ENCODE measurements at regions not wholly inside any gene's neighbourhood (a gene's known extent, or its start where the extent isn't known, plus 50 kb on each side); places are given as distances from the start of the nearest gene placed in this dataset.

GRCh38 chr3:102670986-102671385 is 236.2 kb downstream of the ZPLD1 start:
- TF ChIP-seq ISL1 (CRISPR knock-in tag; IDR thresholded peaks at IDR 0.05) (no peak), BACH2 (CRISPR knock-in tag; IDR thresholded peaks at IDR 0.05; ENCODE audit: borderline replicate concordance) (no peak), ARNTL (CRISPR knock-in tag; IDR thresholded peaks at IDR 0.05; ENCODE audit: borderline replicate concordance, low read depth) (no peak), ZNF70 (CRISPR knock-in tag; IDR thresholded peaks at IDR 0.05) (no peak), ZFP30 (CRISPR knock-in tag; IDR thresholded peaks at IDR 0.05) (no peak), ZNF565 (CRISPR knock-in tag; conservative IDR thresholded peaks at IDR 0.05; ENCODE audit: low read depth) (no peak), PPARA (CRISPR knock-in tag; IDR thresholded peaks at IDR 0.05; ENCODE audit: borderline replicate concordance) (no peak), SNAI2 (CRISPR knock-in tag; IDR thresholded peaks at IDR 0.05) (no peak), ESRRG (CRISPR knock-in tag; IDR thresholded peaks at IDR 0.05) (no peak), TOX (CRISPR knock-in tag; IDR thresholded peaks at IDR 0.05; ENCODE audit: borderline replicate concordance) (no peak), ZC3H10 (CRISPR knock-in tag; IDR thresholded peaks at IDR 0.05) (no peak)
- TF ChIP-seq, protein P1, sequence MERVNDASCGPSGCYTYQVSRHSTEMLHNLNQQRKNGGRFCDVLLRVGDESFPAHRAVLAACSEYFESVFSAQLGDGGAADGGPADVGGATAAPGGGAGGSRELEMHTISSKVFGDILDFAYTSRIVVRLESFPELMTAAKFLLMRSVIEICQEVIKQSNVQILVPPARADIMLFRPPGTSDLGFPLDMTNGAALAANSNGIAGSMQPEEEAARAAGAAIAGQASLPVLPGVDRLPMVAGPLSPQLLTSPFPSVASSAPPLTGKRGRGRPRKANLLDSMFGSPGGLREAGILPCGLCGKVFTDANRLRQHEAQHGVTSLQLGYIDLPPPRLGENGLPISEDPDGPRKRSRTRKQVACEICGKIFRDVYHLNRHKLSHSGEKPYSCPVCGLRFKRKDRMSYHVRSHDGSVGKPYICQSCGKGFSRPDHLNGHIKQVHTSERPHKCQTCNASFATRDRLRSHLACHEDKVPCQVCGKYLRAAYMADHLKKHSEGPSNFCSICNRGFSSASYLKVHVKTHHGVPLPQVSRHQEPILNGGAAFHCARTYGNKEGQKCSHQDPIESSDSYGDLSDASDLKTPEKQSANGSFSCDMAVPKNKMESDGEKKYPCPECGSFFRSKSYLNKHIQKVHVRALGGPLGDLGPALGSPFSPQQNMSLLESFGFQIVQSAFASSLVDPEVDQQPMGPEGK (CRISPR knock-in tag; IDR thresholded peaks at IDR 0.05; ENCODE audit: borderline replicate concordance), result no peak
